ENCODE measurements at regions not wholly inside any gene's neighbourhood (a gene's known extent, or its start where the extent isn't known, plus 50 kb on each side); places are given as distances from the start of the nearest gene placed in this dataset.

DNA sequence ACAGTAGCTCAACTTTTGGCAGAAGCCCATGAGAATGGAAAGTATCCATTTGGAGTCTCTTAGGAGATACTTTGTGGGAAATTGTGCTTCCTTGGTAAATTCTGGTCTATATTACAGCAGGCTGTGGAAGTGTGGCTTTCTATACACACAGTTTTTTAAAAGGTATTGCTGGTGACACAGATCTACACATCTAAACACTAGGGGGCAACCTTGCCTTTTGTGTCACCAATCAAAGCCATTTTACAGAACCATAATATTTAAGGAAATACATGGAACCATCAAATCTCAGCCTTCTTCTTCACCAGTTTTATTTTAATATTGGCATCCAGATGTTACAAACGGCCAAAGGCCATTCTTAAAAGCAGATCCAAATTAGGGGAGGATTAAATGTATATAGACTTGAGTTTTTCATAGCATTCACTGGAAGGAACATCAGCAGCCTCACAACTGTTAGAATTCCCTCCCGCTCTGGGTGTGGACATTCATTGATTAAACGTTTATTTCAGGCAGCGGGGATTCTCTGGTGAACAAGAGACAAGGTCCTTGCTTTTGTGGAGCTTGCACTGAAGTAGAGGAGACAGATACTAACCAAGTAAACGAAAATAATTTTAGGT, 132.4 kb upstream of the EPB41L4A start:
- TF ChIP-seq, protein P1, sequence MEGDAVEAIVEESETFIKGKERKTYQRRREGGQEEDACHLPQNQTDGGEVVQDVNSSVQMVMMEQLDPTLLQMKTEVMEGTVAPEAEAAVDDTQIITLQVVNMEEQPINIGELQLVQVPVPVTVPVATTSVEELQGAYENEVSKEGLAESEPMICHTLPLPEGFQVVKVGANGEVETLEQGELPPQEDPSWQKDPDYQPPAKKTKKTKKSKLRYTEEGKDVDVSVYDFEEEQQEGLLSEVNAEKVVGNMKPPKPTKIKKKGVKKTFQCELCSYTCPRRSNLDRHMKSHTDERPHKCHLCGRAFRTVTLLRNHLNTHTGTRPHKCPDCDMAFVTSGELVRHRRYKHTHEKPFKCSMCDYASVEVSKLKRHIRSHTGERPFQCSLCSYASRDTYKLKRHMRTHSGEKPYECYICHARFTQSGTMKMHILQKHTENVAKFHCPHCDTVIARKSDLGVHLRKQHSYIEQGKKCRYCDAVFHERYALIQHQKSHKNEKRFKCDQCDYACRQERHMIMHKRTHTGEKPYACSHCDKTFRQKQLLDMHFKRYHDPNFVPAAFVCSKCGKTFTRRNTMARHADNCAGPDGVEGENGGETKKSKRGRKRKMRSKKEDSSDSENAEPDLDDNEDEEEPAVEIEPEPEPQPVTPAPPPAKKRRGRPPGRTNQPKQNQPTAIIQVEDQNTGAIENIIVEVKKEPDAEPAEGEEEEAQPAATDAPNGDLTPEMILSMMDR (IDR thresholded peaks at IDR 0.05): peak; percentile 52
- TF ChIP-seq ESRRA (CRISPR knock-in tag; IDR thresholded peaks at IDR 0.05; ENCODE audit: borderline replicate concordance) (no peak), SP1 (CRISPR knock-in tag; conservative IDR thresholded peaks at IDR 0.05) (no peak), MXD4 (CRISPR knock-in tag; IDR thresholded peaks at IDR 0.05; ENCODE audit: borderline replicate concordance) (no peak), NFE2L1 (CRISPR knock-in tag; IDR thresholded peaks at IDR 0.05) (no peak), ETV6 (CRISPR knock-in tag; IDR thresholded peaks at IDR 0.05) (no peak), ZNF263 (CRISPR knock-in tag; IDR thresholded peaks at IDR 0.05; ENCODE audit: low read depth) (no peak)
- TF ChIP-seq, protein P2, sequence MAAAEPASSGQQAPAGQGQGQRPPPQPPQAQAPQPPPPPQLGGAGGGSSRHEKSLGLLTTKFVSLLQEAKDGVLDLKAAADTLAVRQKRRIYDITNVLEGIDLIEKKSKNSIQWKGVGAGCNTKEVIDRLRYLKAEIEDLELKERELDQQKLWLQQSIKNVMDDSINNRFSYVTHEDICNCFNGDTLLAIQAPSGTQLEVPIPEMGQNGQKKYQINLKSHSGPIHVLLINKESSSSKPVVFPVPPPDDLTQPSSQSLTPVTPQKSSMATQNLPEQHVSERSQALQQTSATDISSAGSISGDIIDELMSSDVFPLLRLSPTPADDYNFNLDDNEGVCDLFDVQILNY (CRISPR knock-in tag; IDR thresholded peaks at IDR 0.05): no peak
- TF ChIP-seq, protein P3, sequence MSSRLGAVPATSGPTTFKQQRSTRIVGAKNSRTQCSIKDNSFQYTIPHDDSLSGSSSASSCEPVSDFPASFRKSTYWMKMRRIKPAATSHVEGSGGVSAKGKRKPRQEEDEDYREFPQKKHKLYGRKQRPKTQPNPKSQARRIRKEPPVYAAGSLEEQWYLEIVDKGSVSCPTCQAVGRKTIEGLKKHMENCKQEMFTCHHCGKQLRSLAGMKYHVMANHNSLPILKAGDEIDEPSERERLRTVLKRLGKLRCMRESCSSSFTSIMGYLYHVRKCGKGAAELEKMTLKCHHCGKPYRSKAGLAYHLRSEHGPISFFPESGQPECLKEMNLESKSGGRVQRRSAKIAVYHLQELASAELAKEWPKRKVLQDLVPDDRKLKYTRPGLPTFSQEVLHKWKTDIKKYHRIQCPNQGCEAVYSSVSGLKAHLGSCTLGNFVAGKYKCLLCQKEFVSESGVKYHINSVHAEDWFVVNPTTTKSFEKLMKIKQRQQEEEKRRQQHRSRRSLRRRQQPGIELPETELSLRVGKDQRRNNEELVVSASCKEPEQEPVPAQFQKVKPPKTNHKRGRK (CRISPR knock-in tag; IDR thresholded peaks at IDR 0.05; ENCODE audit: borderline replicate concordance): no peak
- TF ChIP-seq, protein P4, sequence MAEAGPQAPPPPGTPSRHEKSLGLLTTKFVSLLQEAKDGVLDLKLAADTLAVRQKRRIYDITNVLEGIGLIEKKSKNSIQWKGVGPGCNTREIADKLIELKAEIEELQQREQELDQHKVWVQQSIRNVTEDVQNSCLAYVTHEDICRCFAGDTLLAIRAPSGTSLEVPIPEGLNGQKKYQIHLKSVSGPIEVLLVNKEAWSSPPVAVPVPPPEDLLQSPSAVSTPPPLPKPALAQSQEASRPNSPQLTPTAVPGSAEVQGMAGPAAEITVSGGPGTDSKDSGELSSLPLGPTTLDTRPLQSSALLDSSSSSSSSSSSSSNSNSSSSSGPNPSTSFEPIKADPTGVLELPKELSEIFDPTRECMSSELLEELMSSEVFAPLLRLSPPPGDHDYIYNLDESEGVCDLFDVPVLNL (CRISPR knock-in tag; IDR thresholded peaks at IDR 0.05; ENCODE audit: borderline replicate concordance, low read depth): no peak
- TF ChIP-seq, protein P5, sequence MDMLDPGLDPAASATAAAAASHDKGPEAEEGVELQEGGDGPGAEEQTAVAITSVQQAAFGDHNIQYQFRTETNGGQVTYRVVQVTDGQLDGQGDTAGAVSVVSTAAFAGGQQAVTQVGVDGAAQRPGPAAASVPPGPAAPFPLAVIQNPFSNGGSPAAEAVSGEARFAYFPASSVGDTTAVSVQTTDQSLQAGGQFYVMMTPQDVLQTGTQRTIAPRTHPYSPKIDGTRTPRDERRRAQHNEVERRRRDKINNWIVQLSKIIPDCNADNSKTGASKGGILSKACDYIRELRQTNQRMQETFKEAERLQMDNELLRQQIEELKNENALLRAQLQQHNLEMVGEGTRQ (CRISPR knock-in tag; IDR thresholded peaks at IDR 0.05): no peak
- TF ChIP-seq, protein P6, sequence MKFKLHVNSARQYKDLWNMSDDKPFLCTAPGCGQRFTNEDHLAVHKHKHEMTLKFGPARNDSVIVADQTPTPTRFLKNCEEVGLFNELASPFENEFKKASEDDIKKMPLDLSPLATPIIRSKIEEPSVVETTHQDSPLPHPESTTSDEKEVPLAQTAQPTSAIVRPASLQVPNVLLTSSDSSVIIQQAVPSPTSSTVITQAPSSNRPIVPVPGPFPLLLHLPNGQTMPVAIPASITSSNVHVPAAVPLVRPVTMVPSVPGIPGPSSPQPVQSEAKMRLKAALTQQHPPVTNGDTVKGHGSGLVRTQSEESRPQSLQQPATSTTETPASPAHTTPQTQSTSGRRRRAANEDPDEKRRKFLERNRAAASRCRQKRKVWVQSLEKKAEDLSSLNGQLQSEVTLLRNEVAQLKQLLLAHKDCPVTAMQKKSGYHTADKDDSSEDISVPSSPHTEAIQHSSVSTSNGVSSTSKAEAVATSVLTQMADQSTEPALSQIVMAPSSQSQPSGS (CRISPR knock-in tag; IDR thresholded peaks at IDR 0.05; ENCODE audit: borderline replicate concordance, low read depth): no peak
- TF ChIP-seq, protein P7, sequence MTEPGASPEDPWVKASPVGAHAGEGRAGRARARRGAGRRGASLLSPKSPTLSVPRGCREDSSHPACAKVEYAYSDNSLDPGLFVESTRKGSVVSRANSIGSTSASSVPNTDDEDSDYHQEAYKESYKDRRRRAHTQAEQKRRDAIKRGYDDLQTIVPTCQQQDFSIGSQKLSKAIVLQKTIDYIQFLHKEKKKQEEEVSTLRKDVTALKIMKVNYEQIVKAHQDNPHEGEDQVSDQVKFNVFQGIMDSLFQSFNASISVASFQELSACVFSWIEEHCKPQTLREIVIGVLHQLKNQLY (CRISPR knock-in tag; IDR thresholded peaks at IDR 0.05): no peak

Data from WTC11 (cell line).